ENCODE measurements at regions not wholly inside any gene's neighbourhood (a gene's known extent, or its start where the extent isn't known, plus 50 kb on each side); places are given as distances from the start of the nearest gene placed in this dataset.

- Histone ChIP-seq H3K36me3 (ENCODE audit: control insufficient read depth in 2 of 2, insufficient read depth in 2 of 2, low read length in 2 of 2) (no peaks in the 10 kb centered on the region), H3K27me3 (ENCODE audit: control insufficient read depth in 2 of 2, insufficient read depth in 2 of 2, low read length in 2 of 2) (peaks cover 4 to 7% of the 10 kb centered on the region in 2 donors), H3K4me1 (ENCODE audit: control insufficient read depth in 2 of 2, insufficient read depth in 2 of 2, low read length in 2 of 2) (no peaks in the 10 kb centered on the region), H3K27ac (ENCODE audit: low read depth in 2 of 2, low read length in 2 of 2) (no peak overlapping the region), H3K4me3 (ENCODE audit: low read length in 2 of 2) (no peak overlapping the region), H3K9ac (ENCODE audit: low read depth in 1 of 2, low read length in 2 of 2) (no peak overlapping the region), H3K9me3 (ENCODE audit: control insufficient read depth in 2 of 2, low read length in 2 of 2) (no peaks in the 10 kb centered on the region)
These were observed 195.4 kb upstream of the C14orf180 start for GRCh38 chr14:104383996-104384775.

GRCh38 chr14:104384776-104385071 is 194.8 kb upstream of the C14orf180 start:
- Histone ChIP-seq H3K27me3 (ENCODE audit: control insufficient read depth in 2 of 2, insufficient read depth in 2 of 2, low read length in 2 of 2) (peaks cover 4 to 7% of the 10 kb centered on the region in 2 donors), H3K27ac (ENCODE audit: low read depth in 2 of 2, low read length in 2 of 2) (no peak overlapping the region), H3K9ac (ENCODE audit: low read depth in 1 of 2, low read length in 2 of 2) (no peak overlapping the region), H3K4me3 (ENCODE audit: low read length in 2 of 2) (no peak overlapping the region), H3K36me3 (ENCODE audit: control insufficient read depth in 2 of 2, insufficient read depth in 2 of 2, low read length in 2 of 2) (no peaks in the 10 kb centered on the region), H3K4me1 (ENCODE audit: control insufficient read depth in 2 of 2, insufficient read depth in 2 of 2, low read length in 2 of 2) (no peaks in the 10 kb centered on the region), H3K9me3 (ENCODE audit: control insufficient read depth in 2 of 2, low read length in 2 of 2) (no peaks in the 10 kb centered on the region)

- H3K9me3 ChIP-seq (ENCODE audit: control insufficient read depth in 2 of 2, low read length in 2 of 2) = no peaks in the 10 kb centered on the region
- H3K9ac ChIP-seq (ENCODE audit: low read depth in 1 of 2, low read length in 2 of 2) = no peak overlapping the region
- no peaks in the 10 kb centered on the region for H3K36me3 ChIP-seq (ENCODE audit: control insufficient read depth in 2 of 2, insufficient read depth in 2 of 2, low read length in 2 of 2)
- H3K27ac ChIP-seq (ENCODE audit: low read depth in 2 of 2, low read length in 2 of 2) = no peak overlapping the region
- no peaks in the 10 kb centered on the region for H3K4me1 ChIP-seq (ENCODE audit: control insufficient read depth in 2 of 2, insufficient read depth in 2 of 2, low read length in 2 of 2)
- H3K27me3 ChIP-seq (ENCODE audit: control insufficient read depth in 2 of 2, insufficient read depth in 2 of 2, low read length in 2 of 2) = peaks cover 4 to 7% of the 10 kb centered on the region in 2 donors
- no peak overlapping the region for H3K4me3 ChIP-seq (ENCODE audit: low read length in 2 of 2)
These were observed 194.5 kb upstream of the C14orf180 start for GRCh38 chr14:104385111-104385510.

- Histone ChIP-seq H3K27me3 (ENCODE audit: control insufficient read depth in 2 of 2, insufficient read depth in 2 of 2, low read length in 2 of 2) (peaks cover 4 to 7% of the 10 kb centered on the region in 2 donors), H3K36me3 (ENCODE audit: control insufficient read depth in 2 of 2, insufficient read depth in 2 of 2, low read length in 2 of 2) (no peaks in the 10 kb centered on the region), H3K4me1 (ENCODE audit: control insufficient read depth in 2 of 2, insufficient read depth in 2 of 2, low read length in 2 of 2) (no peaks in the 10 kb centered on the region), H3K4me3 (ENCODE audit: low read length in 2 of 2) (no peak overlapping the region), H3K9ac (ENCODE audit: low read depth in 1 of 2, low read length in 2 of 2) (no peak overlapping the region), H3K27ac (ENCODE audit: low read depth in 2 of 2, low read length in 2 of 2) (no peak overlapping the region), H3K9me3 (ENCODE audit: control insufficient read depth in 2 of 2, low read length in 2 of 2) (no peaks in the 10 kb centered on the region)
These were observed 193.9 kb upstream of the C14orf180 start for GRCh38 chr14:104385531-104386101.

GRCh38 chr14:104386151-104386841 is 193.3 kb upstream of the C14orf180 start:
- H3K9me3 ChIP-seq (ENCODE audit: control insufficient read depth in 2 of 2, low read length in 2 of 2) = no peaks in the 10 kb centered on the region
- H3K4me3 ChIP-seq (ENCODE audit: low read length in 2 of 2) = no peak overlapping the region
- peaks cover 4 to 7% of the 10 kb centered on the region in 2 donors for H3K27me3 ChIP-seq (ENCODE audit: control insufficient read depth in 2 of 2, insufficient read depth in 2 of 2, low read length in 2 of 2)
- H3K27ac ChIP-seq (ENCODE audit: low read depth in 2 of 2, low read length in 2 of 2) = no peak overlapping the region
- H3K36me3 ChIP-seq (ENCODE audit: control insufficient read depth in 2 of 2, insufficient read depth in 2 of 2, low read length in 2 of 2) = no peaks in the 10 kb centered on the region
- H3K9ac ChIP-seq (ENCODE audit: low read depth in 1 of 2, low read length in 2 of 2) = no peak overlapping the region
- no peaks in the 10 kb centered on the region for H3K4me1 ChIP-seq (ENCODE audit: control insufficient read depth in 2 of 2, insufficient read depth in 2 of 2, low read length in 2 of 2)

- Histone ChIP-seq H3K9ac (ENCODE audit: low read depth in 1 of 2, low read length in 2 of 2) (no peak overlapping the region), H3K36me3 (ENCODE audit: control insufficient read depth in 2 of 2, insufficient read depth in 2 of 2, low read length in 2 of 2) (no peaks in the 10 kb centered on the region), H3K4me3 (ENCODE audit: low read length in 2 of 2) (no peak overlapping the region), H3K4me1 (ENCODE audit: control insufficient read depth in 2 of 2, insufficient read depth in 2 of 2, low read length in 2 of 2) (no peaks in the 10 kb centered on the region), H3K9me3 (ENCODE audit: control insufficient read depth in 2 of 2, low read length in 2 of 2) (no peaks in the 10 kb centered on the region), H3K27ac (ENCODE audit: low read depth in 2 of 2, low read length in 2 of 2) (no peak overlapping the region), H3K27me3 (ENCODE audit: control insufficient read depth in 2 of 2, insufficient read depth in 2 of 2, low read length in 2 of 2) (peaks cover 4 to 7% of the 10 kb centered on the region in 2 donors)
These were observed 192.2 kb upstream of the C14orf180 start for GRCh38 chr14:104387022-104388010.

GRCh38 chr14:104388011-104388521 is 191.5 kb upstream of the C14orf180 start:
- no peaks in the 10 kb centered on the region for H3K36me3 ChIP-seq (ENCODE audit: control insufficient read depth in 2 of 2, insufficient read depth in 2 of 2, low read length in 2 of 2)
- no peak overlapping the region for H3K27ac ChIP-seq (ENCODE audit: low read depth in 2 of 2, low read length in 2 of 2)
- no peaks in the 10 kb centered on the region for H3K9me3 ChIP-seq (ENCODE audit: control insufficient read depth in 2 of 2, low read length in 2 of 2)
- no peak overlapping the region for H3K4me3 ChIP-seq (ENCODE audit: low read length in 2 of 2)
- H3K4me1 ChIP-seq (ENCODE audit: control insufficient read depth in 2 of 2, insufficient read depth in 2 of 2, low read length in 2 of 2) = no peaks in the 10 kb centered on the region
- no peak overlapping the region for H3K9ac ChIP-seq (ENCODE audit: low read depth in 1 of 2, low read length in 2 of 2)
- H3K27me3 ChIP-seq (ENCODE audit: control insufficient read depth in 2 of 2, insufficient read depth in 2 of 2, low read length in 2 of 2) = peaks cover 4 to 7% of the 10 kb centered on the region in 2 donors

- H3K4me1 ChIP-seq (ENCODE audit: control insufficient read depth in 2 of 2, insufficient read depth in 2 of 2, low read length in 2 of 2) = no peaks in the 10 kb centered on the region
- no peak overlapping the region for H3K27ac ChIP-seq (ENCODE audit: low read depth in 2 of 2, low read length in 2 of 2)
- no peaks in the 10 kb centered on the region for H3K9me3 ChIP-seq (ENCODE audit: control insufficient read depth in 2 of 2, low read length in 2 of 2)
- no peak overlapping the region for H3K9ac ChIP-seq (ENCODE audit: low read depth in 1 of 2, low read length in 2 of 2)
- H3K36me3 ChIP-seq (ENCODE audit: control insufficient read depth in 2 of 2, insufficient read depth in 2 of 2, low read length in 2 of 2) = no peaks in the 10 kb centered on the region
- H3K27me3 ChIP-seq (ENCODE audit: control insufficient read depth in 2 of 2, insufficient read depth in 2 of 2, low read length in 2 of 2) = peaks cover 4 to 7% of the 10 kb centered on the region in 2 donors
- H3K4me3 ChIP-seq (ENCODE audit: low read length in 2 of 2) = no peak overlapping the region
These were observed 190.8 kb upstream of the C14orf180 start for GRCh38 chr14:104388541-104389325.
